Upper lobe of left lung (tissue), 6 donors: ENCODE measurements at regions not wholly inside any gene's neighbourhood (a gene's known extent, or its start where the extent isn't known, plus 50 kb on each side); places are given as distances from the start of the nearest gene placed in this dataset.

Source experiments
- ATAC-seq, 2 donors: fragments of 200-7000 bp; cut with Tn5 transposase; one replicate each; pipeline ENCODE4 v1.9.1; 2022; ENCODE audit warnings: mild to moderate bottlenecking in 2 of 2, moderate library complexity in 2 of 2; ENCODE audit not compliant: low FRiP score in 2 of 2
- DNase-seq, 2 donors: peaks; one replicate each; pipeline ENCODE4 v3.0.0-alpha.2; 2019 to 2020
- H3K27ac ChIP-seq, 4 donors: fragments of 200-600 bp; sonication (generic); one replicate each; pipeline ENCODE4 v1.5.1; 2016 to 2019
- H3K27me3 ChIP-seq, 4 donors: fragments of 200-600 bp; sonication (generic); one replicate each; pipeline ENCODE4 v1.5.1; 2017 to 2019
- H3K36me3 ChIP-seq, 4 donors: fragments of 200-600 bp; sonication (generic); one replicate each; pipeline ENCODE4 v1.5.1; 2016 to 2019
- H3K4me1 ChIP-seq, 4 donors: fragments of 200-600 bp; sonication (generic); one replicate each; pipeline ENCODE4 v1.5.1; 2018 to 2019
- H3K4me3 ChIP-seq, 4 donors: fragments of 200-600 bp; sonication (generic); one replicate each; pipeline ENCODE4 v1.5.1; 2017 to 2019; ENCODE audit warnings: mild to moderate bottlenecking in 2 of 4, moderate library complexity in 1 of 4
- H3K9me3 ChIP-seq, 4 donors: fragments of 200-600 bp; sonication (generic); one replicate each; pipeline ENCODE4 v1.5.1; 2018 to 2019
- CTCF ChIP-seq, 6 experiments: fragments of 450-650 bp in 4 of 6; fragments of 200-600 bp in 2 of 6; sonication (generic) in 2 of 6; IDR thresholded peaks; one replicate each; pipeline ENCODE4 v1.5.1; 2016 to 2019; ENCODE audit warnings: antibody characterized with exemption in 6 of 6
- EP300 ChIP-seq, 4 donors: sonication (generic); formaldehyde crosslinking; IDR thresholded peaks; one replicate each; pipeline ENCODE4 v1.5.1; 2017; ENCODE audit warnings: antibody characterized with exemption in 4 of 4, control low read depth in 2 of 4
- POLR2A ChIP-seq, 4 donors: fragments of 450-650 bp; IDR thresholded peaks; one replicate each; pipeline ENCODE4 v1.5.1; 2016 to 2017; ENCODE audit warnings: antibody characterized with exemption in 4 of 4, mild to moderate bottlenecking in 2 of 4
- POLR2AphosphoS5 ChIP-seq, 2 donors: sonication (generic); formaldehyde crosslinking; IDR thresholded peaks; one replicate each; pipeline ENCODE4 v1.5.1; 2017; ENCODE audit warnings: antibody characterized with exemption in 2 of 2
- WGBS, 2 donors: methylation state at CpG; one replicate each; pipeline ENCODE4 v1.1.5; 2017 to 2018; 5-methylcytosine and 5-hydroxymethylcytosine counted together
- donor health status: DM: no; HTN: no; CAD: no; lungs with moderate emphysema.
- donor health status: DM: no; HTN: yes; CAD: no; lungs with severe emphysema.

DNA sequence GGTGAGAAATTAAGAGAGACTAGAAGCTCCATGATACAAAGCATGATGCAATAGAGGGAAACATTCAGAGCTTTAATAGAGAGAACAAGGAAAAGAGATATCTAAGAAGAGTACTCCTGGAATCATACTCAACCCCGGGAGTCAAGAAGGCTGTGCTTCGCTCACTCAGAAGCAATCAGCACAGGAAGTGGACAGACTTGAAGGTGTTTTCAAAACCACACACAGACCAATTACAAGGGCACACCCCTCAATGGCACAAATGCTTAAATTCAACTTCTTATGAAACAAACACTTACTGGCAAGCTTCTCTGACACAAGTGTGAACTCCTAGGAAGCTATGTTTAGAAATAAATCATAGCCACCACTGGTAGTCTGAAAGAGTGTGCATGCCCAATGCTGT is 462.3 kb downstream of the GABRG2 start:
- H3K9me3 ChIP-seq = no peaks in the 10 kb centered on the region
- DNase-seq (peak in 1 of 2 donors; percentile 51), ATAC-seq (no peak)
- TF ChIP-seq CTCF (IDR thresholded peaks at IDR 0.05) (no peak), EP300 (IDR thresholded peaks at IDR 0.05) (no peak), POLR2AphosphoS5 (IDR thresholded peaks at IDR 0.05) (no peak), POLR2A (IDR thresholded peaks at IDR 0.05) (no peak)
- no peak overlapping the region for H3K4me3 ChIP-seq
- 50 to 64% methylated on average over 2 of the region's 2 CpGs for WGBS, 2 donors
- H3K4me1 ChIP-seq = no peaks in the 10 kb centered on the region
- H3K36me3 ChIP-seq = no peaks in the 10 kb centered on the region
- no peaks in the 10 kb centered on the region for H3K27me3 ChIP-seq
- no peak overlapping the region for H3K27ac ChIP-seq

GRCh38 chr5:162543437-162543836 is 475.9 kb downstream of the GABRG2 start:
- no peaks in the 10 kb centered on the region for H3K4me1 ChIP-seq
- ATAC-seq (no peak), DNase-seq (no peak)
- H3K36me3 ChIP-seq = no peaks in the 10 kb centered on the region
- 83 to 86% methylated on average over 2 of the region's 2 CpGs for WGBS, 2 donors
- no peak overlapping the region for H3K4me3 ChIP-seq
- no peak overlapping the region for H3K27ac ChIP-seq
- no peaks in the 10 kb centered on the region for H3K27me3 ChIP-seq
- TF ChIP-seq POLR2A (IDR thresholded peaks at IDR 0.05) (no peak), POLR2AphosphoS5 (IDR thresholded peaks at IDR 0.05) (no peak), CTCF (IDR thresholded peaks at IDR 0.05) (no peak), EP300 (IDR thresholded peaks at IDR 0.05) (no peak)
- no peaks in the 10 kb centered on the region for H3K9me3 ChIP-seq

GRCh38 chr5:162544905-162545304 is 477.3 kb downstream of the GABRG2 start:
- Histone ChIP-seq H3K36me3 (no peaks in the 10 kb centered on the region), H3K27ac (no peak overlapping the region), H3K4me3 (no peak overlapping the region), H3K9me3 (no peaks in the 10 kb centered on the region), H3K4me1 (no peaks in the 10 kb centered on the region), H3K27me3 (no peaks in the 10 kb centered on the region)
- WGBS, 2 donors = 90 to 94% methylated on average over 2 of the region's 2 CpGs
- ATAC-seq = no peak
- TF ChIP-seq EP300 (IDR thresholded peaks at IDR 0.05) (no peak), CTCF (IDR thresholded peaks at IDR 0.05) (no peak), POLR2AphosphoS5 (IDR thresholded peaks at IDR 0.05) (no peak), POLR2A (IDR thresholded peaks at IDR 0.05) (no peak)
- no peak for DNase-seq

DNA sequence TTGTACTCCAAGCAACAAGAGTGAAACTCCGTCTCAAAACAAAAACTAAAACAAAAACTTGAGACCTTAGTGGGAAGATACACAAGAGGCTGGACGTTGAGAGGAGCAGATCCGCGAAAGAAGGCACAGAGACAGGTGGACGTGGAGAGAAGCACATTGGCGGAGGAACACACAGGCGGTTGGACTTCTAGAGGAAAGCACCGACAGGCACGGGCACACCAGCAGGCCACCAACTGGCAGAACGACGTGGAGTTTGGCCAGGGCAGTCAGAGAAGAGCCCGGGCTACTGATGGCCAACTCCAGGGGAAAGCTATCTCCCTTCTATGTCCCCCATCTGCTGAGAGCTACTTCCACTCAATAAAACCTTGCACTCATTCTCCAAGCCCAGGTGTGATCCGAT is 482.7 kb downstream of the GABRG2 start:
- Histone ChIP-seq H3K4me3 (no peak overlapping the region), H3K4me1 (no peaks in the 10 kb centered on the region), H3K36me3 (no peaks in the 10 kb centered on the region), H3K27me3 (no peaks in the 10 kb centered on the region), H3K27ac (no peak overlapping the region), H3K9me3 (no peaks in the 10 kb centered on the region)
- DNase-seq (no peak), ATAC-seq (no peak)
- no peak for TF ChIP-seq POLR2AphosphoS5 (IDR thresholded peaks at IDR 0.05)
- no peak for TF ChIP-seq EP300 (IDR thresholded peaks at IDR 0.05)
- TF ChIP-seq CTCF (IDR thresholded peaks at IDR 0.05) = no peak
- no peak for TF ChIP-seq POLR2A (IDR thresholded peaks at IDR 0.05)
- WGBS, 2 donors = 89 to 90% methylated on average over 12 of the region's 13 CpGs

DNA sequence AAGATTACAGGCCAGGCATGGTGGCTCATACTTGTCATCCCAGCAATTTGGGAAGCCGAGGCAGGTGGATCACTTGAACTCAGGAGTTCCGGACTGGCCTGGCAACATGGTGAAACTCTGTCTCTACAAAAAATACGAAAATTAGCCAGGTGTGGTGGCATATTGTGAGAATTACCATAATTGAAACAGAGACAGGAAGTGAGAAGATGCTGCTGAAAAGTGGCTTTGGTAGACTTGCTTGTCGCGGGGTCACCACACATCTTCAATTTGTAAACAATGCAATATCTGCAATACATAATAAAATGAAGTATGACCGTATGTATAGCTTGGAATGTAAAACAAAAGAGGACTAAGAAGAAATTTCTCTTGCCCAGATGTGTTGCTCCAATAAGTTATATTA is 490.5 kb downstream of the GABRG2 start:
- WGBS, 2 donors = 90 to 92% methylated on average over 6 of the region's 6 CpGs
- H3K4me3 ChIP-seq = no peak overlapping the region
- TF ChIP-seq POLR2AphosphoS5 (IDR thresholded peaks at IDR 0.05) (no peak), POLR2A (IDR thresholded peaks at IDR 0.05) (no peak), CTCF (IDR thresholded peaks at IDR 0.05) (no peak), EP300 (IDR thresholded peaks at IDR 0.05) (no peak)
- H3K9me3 ChIP-seq = peaks cover 0 to 3% (median 0%) of the 10 kb centered on the region in 4 donors
- no peaks in the 10 kb centered on the region for H3K27me3 ChIP-seq
- no peak overlapping the region for H3K27ac ChIP-seq
- ATAC-seq (no peak), DNase-seq (no peak)
- H3K4me1 ChIP-seq = no peaks in the 10 kb centered on the region
- H3K36me3 ChIP-seq = no peaks in the 10 kb centered on the region
